CD4-positive, alpha-beta T cell treated with Interleukin-17A for 1 hour (primary cell): ENCODE measurements at regions not wholly inside any gene's neighbourhood (a gene's known extent, or its start where the extent isn't known, plus 50 kb on each side); places are given as distances from the start of the nearest gene placed in this dataset.

Experiments used
- DNase-seq: peaks from one replicate; pipeline ENCODE4 v3.0.0-alpha.2; 2020

DNA sequence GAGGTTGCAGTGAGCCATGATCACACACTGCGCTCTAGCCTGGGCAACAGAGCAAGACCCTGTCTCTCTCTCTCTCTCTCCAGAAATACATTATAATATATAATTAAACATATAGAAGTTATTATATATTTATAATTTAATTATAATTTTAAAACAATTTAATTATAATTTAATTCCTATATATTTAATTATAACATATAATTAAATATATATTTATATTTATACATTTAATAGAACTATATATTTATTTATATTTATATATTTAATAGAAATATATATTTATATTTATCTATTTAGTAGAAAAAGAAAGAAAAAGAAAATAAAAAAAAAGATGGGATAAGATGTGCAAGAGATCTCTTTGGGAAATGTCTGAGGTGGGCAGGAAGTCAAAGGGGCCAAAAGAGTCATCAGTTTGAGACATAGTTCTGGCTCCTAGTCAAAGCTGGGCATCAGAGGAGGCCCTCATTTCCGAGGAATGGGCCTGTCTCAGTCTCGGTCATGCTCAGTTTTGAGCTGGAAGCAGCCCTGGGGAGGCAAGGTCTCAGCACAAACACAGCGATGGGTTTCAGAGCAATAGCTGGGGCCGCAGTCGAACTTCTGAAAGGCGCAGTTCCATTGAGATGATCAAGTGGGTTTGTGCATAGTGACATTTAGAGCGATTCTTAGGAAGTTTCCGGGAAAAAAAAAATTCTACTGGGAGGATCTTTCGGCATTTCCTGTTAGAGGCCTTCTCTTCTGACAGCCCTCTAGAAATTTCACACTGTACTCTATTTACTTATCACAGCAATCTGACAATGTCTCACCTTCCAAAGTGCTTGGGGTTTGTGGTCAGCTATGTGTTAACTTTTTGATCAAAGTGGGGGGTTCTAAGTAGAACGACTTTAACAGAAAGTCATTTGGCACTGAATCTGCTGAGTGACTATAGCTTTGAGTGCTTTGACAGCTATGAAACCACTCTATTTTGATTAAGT lies 58.7 kb upstream of the GZMB start:
- DNase-seq, result peak; percentile 79

DNA sequence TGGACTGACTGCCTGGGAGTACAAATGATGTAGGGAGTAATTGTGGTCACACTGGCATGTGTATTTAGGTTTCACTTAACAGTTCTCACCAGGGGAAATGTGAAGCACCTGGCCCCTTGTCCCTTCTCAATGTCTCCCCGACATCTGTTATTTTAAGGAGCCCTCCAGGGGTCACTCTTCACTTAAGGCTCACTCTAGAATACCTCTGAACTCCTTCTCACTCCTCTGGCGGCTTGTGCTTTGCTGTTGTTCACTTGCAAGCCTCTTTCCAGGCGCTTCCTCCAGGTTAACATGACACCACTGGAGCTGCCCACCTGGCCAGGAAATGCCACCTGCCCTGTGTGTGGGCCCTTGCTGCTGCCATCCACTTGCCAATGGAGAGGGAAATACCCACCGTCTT lies 56.5 kb upstream of the GZMB start:
- DNase-seq, result peak; percentile 46

DNA sequence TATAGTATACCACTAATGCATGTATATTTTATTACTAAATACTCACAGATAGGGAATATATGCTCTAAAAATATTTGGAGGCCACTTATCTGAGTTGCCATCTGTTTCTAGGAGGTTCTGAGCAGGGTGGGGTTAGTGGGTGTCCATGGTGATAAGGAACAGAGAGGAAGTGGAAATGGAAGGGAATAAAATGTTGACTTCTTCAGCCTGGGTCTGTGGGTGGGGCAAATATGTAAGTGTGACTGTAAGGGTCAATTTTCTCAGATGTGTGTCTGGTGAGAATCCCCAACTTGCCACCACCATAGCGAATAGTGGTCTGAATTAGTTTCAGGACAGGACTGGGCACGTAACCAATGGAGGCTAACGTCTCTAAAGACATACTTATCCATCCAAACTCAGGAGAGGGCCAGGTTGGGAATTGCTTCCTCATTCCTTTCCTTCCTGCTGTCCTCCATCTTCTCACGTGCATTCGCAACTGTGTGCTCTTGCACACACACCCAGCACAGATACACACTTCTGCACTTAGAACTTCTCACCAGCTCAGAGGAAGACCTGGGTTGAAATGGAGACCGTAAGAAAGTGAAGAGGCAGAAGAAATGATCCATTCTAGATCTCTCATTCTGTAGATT lies 54.2 kb upstream of the GZMB start:
- no peak for DNase-seq
